Glutamatergic neuron (in vitro differentiated cells): ENCODE measurements at regions not wholly inside any gene's neighbourhood (a gene's known extent, or its start where the extent isn't known, plus 50 kb on each side); places are given as distances from the start of the nearest gene placed in this dataset.

Experiments used
- DNase-seq: peaks from one replicate; pipeline ENCODE4 v3.0.0; 2022
- H3K27ac Mint-ChIP-seq: one replicate; pipeline ENCODE4 v1.8.0; 2020; ENCODE audit warnings: mild to moderate bottlenecking, mixed read lengths, inconsistent platforms; ENCODE audit not compliant: unreplicated experiment
- H3K27me3 Mint-ChIP-seq: one replicate; pipeline ENCODE4 v1.8.0; 2020; ENCODE audit warnings: mild to moderate bottlenecking, moderate library complexity, mixed read lengths, inconsistent platforms; ENCODE audit not compliant: unreplicated experiment
- H3K36me3 Mint-ChIP-seq: one replicate; pipeline ENCODE4 v1.8.0; 2020; ENCODE audit warnings: mild to moderate bottlenecking, mixed read lengths, inconsistent platforms; ENCODE audit not compliant: unreplicated experiment
- H3K4me1 Mint-ChIP-seq: one replicate; pipeline ENCODE4 v1.8.0; 2020; ENCODE audit warnings: mild to moderate bottlenecking, low read depth, mixed read lengths, inconsistent platforms; ENCODE audit not compliant: unreplicated experiment
- H3K4me3 Mint-ChIP-seq: one replicate; pipeline ENCODE4 v1.8.0; 2020; ENCODE audit warnings: mild to moderate bottlenecking, mixed read lengths, inconsistent platforms; ENCODE audit not compliant: unreplicated experiment
- H3K9me3 Mint-ChIP-seq: one replicate; pipeline ENCODE4 v1.8.0; 2020; ENCODE audit warnings: mild to moderate bottlenecking, moderate library complexity, mixed read lengths, inconsistent platforms; ENCODE audit not compliant: unreplicated experiment
- TF ChIP-seq, protein P1 (sequence below): fragments of 200-600 bp; sonication (generic); IDR thresholded peaks from one replicate; pipeline ENCODE4 v1.5.0; 2021; ENCODE audit not compliant: partially characterized antibody, unreplicated experiment

GRCh38 chr19:41495589-41495988, 52.6 kb downstream of the ERICH4 start:
- Mint-ChIP-seq H3K27me3 (peaks cover 5% of the 10 kb centered on the region), H3K9me3 (peaks cover 5% of the 10 kb centered on the region), H3K27ac (no peak overlapping the region), H3K4me1 (peaks cover 2% of the 10 kb centered on the region), H3K4me3 (no peak overlapping the region), H3K36me3 (no peaks in the 10 kb centered on the region)
- DNase-seq = no peak
- TF ChIP-seq, protein P1, sequence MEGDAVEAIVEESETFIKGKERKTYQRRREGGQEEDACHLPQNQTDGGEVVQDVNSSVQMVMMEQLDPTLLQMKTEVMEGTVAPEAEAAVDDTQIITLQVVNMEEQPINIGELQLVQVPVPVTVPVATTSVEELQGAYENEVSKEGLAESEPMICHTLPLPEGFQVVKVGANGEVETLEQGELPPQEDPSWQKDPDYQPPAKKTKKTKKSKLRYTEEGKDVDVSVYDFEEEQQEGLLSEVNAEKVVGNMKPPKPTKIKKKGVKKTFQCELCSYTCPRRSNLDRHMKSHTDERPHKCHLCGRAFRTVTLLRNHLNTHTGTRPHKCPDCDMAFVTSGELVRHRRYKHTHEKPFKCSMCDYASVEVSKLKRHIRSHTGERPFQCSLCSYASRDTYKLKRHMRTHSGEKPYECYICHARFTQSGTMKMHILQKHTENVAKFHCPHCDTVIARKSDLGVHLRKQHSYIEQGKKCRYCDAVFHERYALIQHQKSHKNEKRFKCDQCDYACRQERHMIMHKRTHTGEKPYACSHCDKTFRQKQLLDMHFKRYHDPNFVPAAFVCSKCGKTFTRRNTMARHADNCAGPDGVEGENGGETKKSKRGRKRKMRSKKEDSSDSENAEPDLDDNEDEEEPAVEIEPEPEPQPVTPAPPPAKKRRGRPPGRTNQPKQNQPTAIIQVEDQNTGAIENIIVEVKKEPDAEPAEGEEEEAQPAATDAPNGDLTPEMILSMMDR = no peak

DNA sequence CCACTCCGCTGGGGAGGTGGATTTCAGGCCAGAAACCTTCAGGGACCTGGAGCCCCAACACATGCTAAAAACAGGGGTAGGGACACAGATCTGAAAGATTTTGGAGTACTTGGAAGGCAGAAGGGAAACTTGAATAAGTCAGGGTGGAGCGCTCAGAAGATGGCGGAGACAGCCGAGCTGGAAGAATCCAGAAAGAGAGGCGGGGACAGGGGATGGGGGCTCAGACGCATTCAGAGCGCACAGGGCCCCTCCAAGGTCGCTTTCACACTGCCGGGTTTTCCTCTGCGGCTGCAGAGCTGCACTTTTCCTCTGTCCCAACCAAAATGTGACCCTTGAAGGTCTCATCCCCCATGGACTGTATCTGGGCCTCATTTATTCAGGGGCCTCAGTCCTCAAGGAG, 56.9 kb downstream of the ERICH4 start:
- peaks cover 9% of the 10 kb centered on the region for H3K27me3 Mint-ChIP-seq
- H3K36me3 Mint-ChIP-seq = peaks cover 5% of the 10 kb centered on the region
- TF ChIP-seq, protein P1 = no peak
- H3K4me3 Mint-ChIP-seq = no peak overlapping the region
- DNase-seq = no peak
- H3K4me1 Mint-ChIP-seq = no peaks in the 10 kb centered on the region
- H3K9me3 Mint-ChIP-seq = peaks cover 5% of the 10 kb centered on the region
- H3K27ac Mint-ChIP-seq = no peak overlapping the region

- H3K27me3 Mint-ChIP-seq = peaks cover 9% of the 10 kb centered on the region
- H3K9me3 Mint-ChIP-seq = peaks cover 5% of the 10 kb centered on the region
- H3K27ac Mint-ChIP-seq = no peak overlapping the region
- peaks cover 5% of the 10 kb centered on the region for H3K36me3 Mint-ChIP-seq
- H3K4me1 Mint-ChIP-seq = no peaks in the 10 kb centered on the region
- no peak for DNase-seq
- TF ChIP-seq, protein P1 = no peak
- no peak overlapping the region for H3K4me3 Mint-ChIP-seq
Measured at GRCh38 chr19:41500443-41500842, 57.5 kb downstream of the ERICH4 start.

GRCh38 chr19:41501854-41502253, 58.9 kb downstream of the ERICH4 start:
- no peak for DNase-seq
- no peak overlapping the region for H3K4me3 Mint-ChIP-seq
- peaks cover 9% of the 10 kb centered on the region for H3K27me3 Mint-ChIP-seq
- peaks cover 5% of the 10 kb centered on the region for H3K9me3 Mint-ChIP-seq
- TF ChIP-seq, protein P1 = no peak
- H3K4me1 Mint-ChIP-seq = no peaks in the 10 kb centered on the region
- H3K27ac Mint-ChIP-seq = no peak overlapping the region
- peaks cover 5% of the 10 kb centered on the region for H3K36me3 Mint-ChIP-seq

GRCh38 chr19:41505105-41505504, 62.1 kb downstream of the ERICH4 start:
- Mint-ChIP-seq H3K4me1 (no peaks in the 10 kb centered on the region), H3K27me3 (peaks cover 5% of the 10 kb centered on the region), H3K9me3 (no peaks in the 10 kb centered on the region), H3K36me3 (peaks cover 5% of the 10 kb centered on the region), H3K27ac (no peak overlapping the region), H3K4me3 (no peak overlapping the region)
- TF ChIP-seq, protein P1 = no peak
- no peak for DNase-seq
